GM03348 (cell line): ENCODE measurements at regions not wholly inside any gene's neighbourhood (a gene's known extent, or its start where the extent isn't known, plus 50 kb on each side); places are given as distances from the start of the nearest gene placed in this dataset.

Experiments
- DNase-seq: peaks from one replicate; pipeline ENCODE4 v3.0.0; 2012; ENCODE audit warnings: low spot score

GRCh38 chr4:11593576-11594116 is 165.0 kb upstream of the HS3ST1 start:
- DNase-seq = no peak

- DNase-seq = no peak
Measured at GRCh38 chr4:11592276-11592675, 163.6 kb upstream of the HS3ST1 start.

- no peak for DNase-seq
Measured at GRCh38 chr4:11590132-11590531, 161.4 kb upstream of the HS3ST1 start.

GRCh38 chr4:11589676-11590075 is 161.0 kb upstream of the HS3ST1 start:
- no peak for DNase-seq

GRCh38 chr4:11587797-11588196 is 159.1 kb upstream of the HS3ST1 start:
- no peak for DNase-seq

GRCh38 chr4:11585506-11585905 is 156.8 kb upstream of the HS3ST1 start:
- DNase-seq = no peak

- no peak for DNase-seq
Measured at GRCh38 chr4:11568511-11568910, 139.8 kb upstream of the HS3ST1 start.

GRCh38 chr4:11566444-11567022 is 137.8 kb upstream of the HS3ST1 start:
- no peak for DNase-seq

GRCh38 chr4:11565899-11566298 is 137.2 kb upstream of the HS3ST1 start:
- DNase-seq = no peak

GRCh38 chr4:11565213-11565612 is 136.5 kb upstream of the HS3ST1 start:
- DNase-seq = no peak

- no peak for DNase-seq
Measured at GRCh38 chr4:11564021-11564420, 135.3 kb upstream of the HS3ST1 start.

- no peak for DNase-seq
Measured at GRCh38 chr4:11549525-11549924, 120.8 kb upstream of the HS3ST1 start.

- DNase-seq = no peak
Measured at GRCh38 chr4:11548597-11549082, 119.9 kb upstream of the HS3ST1 start.

GRCh38 chr4:11546391-11547175 is 117.9 kb upstream of the HS3ST1 start:
- DNase-seq = no peak

- no peak for DNase-seq
Measured at GRCh38 chr4:11545651-11546050, 117.0 kb upstream of the HS3ST1 start.

- DNase-seq = no peak
Measured at GRCh38 chr4:11544211-11544610, 115.5 kb upstream of the HS3ST1 start.

- no peak for DNase-seq
Measured at GRCh38 chr4:11543706-11544105, 115.0 kb upstream of the HS3ST1 start.

GRCh38 chr4:11542952-11543351 is 114.3 kb upstream of the HS3ST1 start:
- no peak for DNase-seq

GRCh38 chr4:11537846-11538245 is 109.2 kb upstream of the HS3ST1 start:
- DNase-seq = no peak

GRCh38 chr4:11535333-11535732 is 106.6 kb upstream of the HS3ST1 start:
- DNase-seq = no peak

- no peak for DNase-seq
Measured at GRCh38 chr4:11534623-11535302, 106.1 kb upstream of the HS3ST1 start.

- DNase-seq = no peak
Measured at GRCh38 chr4:11532138-11532537, 103.4 kb upstream of the HS3ST1 start.
